H1 (cell line): ENCODE measurements at regions not wholly inside any gene's neighbourhood (a gene's known extent, or its start where the extent isn't known, plus 50 kb on each side); places are given as distances from the start of the nearest gene placed in this dataset.

ENCODE experiments used
- CTCF ChIA-PET: fragments of 300-600 bp; sonication (Branson Sonifier 250); formaldehyde crosslinking; loops from one replicate; lab custom pipeline; 2021; ENCODE audit not compliant: partially characterized antibody; lab: Charles Lee
- POLR2A ChIA-PET: fragments of 300-600 bp; sonication (Branson Sonifier 250); formaldehyde crosslinking; loops from one replicate; lab custom pipeline; 2021; ENCODE audit warnings: inconsistent platforms; ENCODE audit not compliant: partially characterized antibody; lab: Charles Lee
- DNase-seq, 2 experiments: peaks; one replicate each; pipeline versions ENCODE4 v3.0.0 to v3.0.0-alpha.2; 2010 to 2022; ENCODE audit warnings: low spot score in 2 of 2, low read depth in 1 of 2, mixed read lengths in 1 of 2
- FAIRE-seq: peaks from 2 replicates; lab custom pipeline; 2011; peaks lifted over from hg19 to GRCh38; lab: Jason Lieb, UNC
- H2AFZ ChIP-seq: 2 replicates; pipeline ENCODE4 v1.8.1; 2012; ENCODE audit warnings: low read length, inconsistent platforms
- H2AK5ac ChIP-seq: 2 replicates; pipeline ENCODE4 v1.6.1; 2013; ENCODE audit warnings: low read depth, low read length
- H2BK120ac ChIP-seq: replicated peaks from 2 replicates; pipeline ENCODE3; 2013; ENCODE audit warnings: low read depth, low read length, inconsistent platforms
- H2BK12ac ChIP-seq: 2 replicates; pipeline ENCODE4 v1.6.1; 2013; ENCODE audit warnings: low read depth, low read length
- H2BK15ac ChIP-seq: 2 replicates; pipeline ENCODE4 v1.6.1; 2013; ENCODE audit warnings: low read length
- H2BK20ac ChIP-seq: 2 replicates; pipeline ENCODE4 v1.6.1; 2013; ENCODE audit warnings: low read length
- H2BK5ac ChIP-seq: 2 replicates; pipeline ENCODE4 v1.6.1; 2013; ENCODE audit warnings: low read depth, low read length
- H3K14ac ChIP-seq: 2 replicates; pipeline ENCODE4 v1.6.1; 2013; ENCODE audit warnings: inconsistent platforms; ENCODE audit not compliant: insufficient read length
- H3K18ac ChIP-seq: 2 replicates; pipeline ENCODE4 v1.6.1; 2013; ENCODE audit warnings: low read length; ENCODE audit errors: extremely low read depth
- H3K23ac ChIP-seq: 2 replicates; pipeline ENCODE4 v1.6.1; 2013; ENCODE audit warnings: inconsistent platforms; ENCODE audit not compliant: insufficient read length
- H3K23me2 ChIP-seq: 2 replicates; pipeline ENCODE4 v1.6.1; 2013; ENCODE audit warnings: low read depth, low read length
- H3K27ac ChIP-seq: 2 replicates; pipeline ENCODE4 v1.6.1; 2011; ENCODE audit warnings: low read depth, low read length, inconsistent platforms
- H3K27me3 ChIP-seq, 4 experiments: replicated peaks in 1 of 4; 1 replicate in 1 of 4; 2 replicates in 3 of 4; pipeline versions ENCODE4 v1.6.1 to v1.8.1; 2011 to 2013; ENCODE audit warnings: low read length in 3 of 4, mild to moderate bottlenecking in 3 of 4, inconsistent platforms in 2 of 4, mixed read lengths in 2 of 4, moderate library complexity in 1 of 4; ENCODE audit not compliant: control insufficient read depth in 3 of 4, insufficient read depth in 3 of 4; ENCODE audit errors: extremely low read depth in 1 of 4
- H3K36me3 ChIP-seq, 4 experiments: 2 replicates each; pipeline versions ENCODE4 v1.6.1 to v1.8.1; 2011 to 2013; ENCODE audit warnings: mild to moderate bottlenecking in 4 of 4, low read length in 3 of 4, moderate library complexity in 2 of 4, control low read depth in 1 of 4, inconsistent platforms in 1 of 4; ENCODE audit not compliant: insufficient read depth in 4 of 4, control insufficient read depth in 2 of 4
- H3K4ac ChIP-seq: replicated peaks from 2 replicates; pipeline ENCODE3; 2013; ENCODE audit warnings: low read length, low read depth, mixed read lengths, inconsistent platforms; ENCODE audit not compliant: insufficient read length
- H3K4me1 ChIP-seq, 4 experiments: replicated peaks in 1 of 4; 1 replicate in 1 of 4; 2 replicates in 3 of 4; pipeline versions ENCODE4 v1.6.1 to v1.8.1; 2011 to 2013; ENCODE audit warnings: low read length in 3 of 4, inconsistent platforms in 2 of 4, mixed read lengths in 1 of 4; ENCODE audit not compliant: insufficient read depth in 4 of 4, control insufficient read depth in 3 of 4
- H3K4me2 ChIP-seq, 2 experiments: 2 replicates each; pipeline versions ENCODE4 v1.6.1 to v1.8.1; 2011 to 2013; ENCODE audit warnings: low read depth in 2 of 2, low read length in 2 of 2, control low read depth in 1 of 2, inconsistent platforms in 1 of 2, mild to moderate bottlenecking in 1 of 2; ENCODE audit not compliant: insufficient read depth in 1 of 2
- H3K4me3 ChIP-seq, 4 experiments: fragments of 200-600, 300-600 bp in 1 of 4; sonication (generic), shearing (Covaris generic), sonication (Bioruptor Twin) in 1 of 4; 2 replicates each; pipeline versions ENCODE4 v1.5.1 to v1.8.1; 2011 to 2016; ENCODE audit warnings: low read length in 4 of 4, low read depth in 3 of 4, control low read depth in 2 of 4, inconsistent platforms in 2 of 4, mild to moderate bottlenecking in 2 of 4, mixed read lengths in 1 of 4, moderate library complexity in 1 of 4; ENCODE audit not compliant: insufficient read depth in 2 of 4; ENCODE audit errors: extremely low read depth in 1 of 4
- H3K56ac ChIP-seq: replicated peaks from 2 replicates; pipeline ENCODE3; 2013; ENCODE audit warnings: low read depth, mild to moderate bottlenecking, mixed read lengths, low read length, inconsistent platforms; ENCODE audit not compliant: insufficient read length
- H3K79me1 ChIP-seq: 2 replicates; pipeline ENCODE4 v1.6.1; 2013; ENCODE audit warnings: low read depth, low read length, control low read depth
- H3K79me2 ChIP-seq, 2 experiments: 2 replicates each; pipeline versions ENCODE4 v1.6.1 to v1.8.1; 2012 to 2013; ENCODE audit warnings: low read length in 2 of 2, mild to moderate bottlenecking in 2 of 2, inconsistent platforms in 1 of 2; ENCODE audit not compliant: insufficient read depth in 2 of 2, control insufficient read depth in 1 of 2
- H3K9ac ChIP-seq, 4 experiments: replicated peaks in 1 of 4; 1 replicate in 1 of 4; 2 replicates in 3 of 4; pipeline versions ENCODE4 v1.6.1 to v1.8.1; 2011 to 2013; ENCODE audit warnings: low read depth in 3 of 4, low read length in 3 of 4, control low read depth in 2 of 4, mild to moderate bottlenecking in 2 of 4, moderate library complexity in 2 of 4, inconsistent platforms in 1 of 4; ENCODE audit errors: extremely low read depth in 1 of 4
- H3K9me3 ChIP-seq, 2 experiments: 2 replicates each; pipeline versions ENCODE4 v1.6.1 to v1.8.1; 2012 to 2013; ENCODE audit warnings: mild to moderate bottlenecking in 2 of 2, moderate library complexity in 2 of 2, control low read depth in 1 of 2, inconsistent platforms in 1 of 2, low read depth in 1 of 2, low read length in 1 of 2, mixed read lengths in 1 of 2; ENCODE audit not compliant: insufficient read depth in 2 of 2
- H4K20me1 ChIP-seq, 2 experiments: replicated peaks in 1 of 2; 2 replicates each; pipeline versions ENCODE3 to v1.8.1; 2011 to 2013; ENCODE audit warnings: inconsistent platforms in 2 of 2, low read length in 2 of 2, mild to moderate bottlenecking in 1 of 2; ENCODE audit not compliant: insufficient read depth in 2 of 2, control insufficient read depth in 1 of 2
- H4K5ac ChIP-seq: 2 replicates; pipeline ENCODE4 v1.6.1; 2013; ENCODE audit warnings: low read length, low read depth, mixed read lengths, inconsistent platforms; ENCODE audit not compliant: insufficient read length
- H4K8ac ChIP-seq: 2 replicates; pipeline ENCODE4 v1.8.0; 2013; ENCODE audit warnings: mild to moderate bottlenecking, moderate library complexity, low read length, inconsistent platforms; ENCODE audit not compliant: insufficient read depth; ENCODE audit errors: extremely low read depth
- H4K91ac ChIP-seq: replicated peaks from 2 replicates; pipeline ENCODE3; 2013; ENCODE audit warnings: low read length, mixed read lengths, inconsistent platforms; ENCODE audit not compliant: insufficient read length
- BCL11A ChIP-seq, 2 experiments: IDR thresholded peaks; one replicate each; pipeline ENCODE4 v1.6.1; 2011; ENCODE audit warnings: low read depth in 2 of 2, low read length in 2 of 2, mild to moderate bottlenecking in 2 of 2
- CHD2 ChIP-seq: IDR thresholded peaks from 2 replicates; pipeline ENCODE4 v1.6.1; 2012; ENCODE audit warnings: low read length, improper control_type of control experiment
- EP300 ChIP-seq, 2 experiments: IDR thresholded peaks; 1 replicate in 1 of 2; 2 replicates in 1 of 2; pipeline ENCODE4 v1.6.1; 2011 to 2012; ENCODE audit warnings: low read depth in 2 of 2, low read length in 2 of 2, mild to moderate bottlenecking in 2 of 2, borderline replicate concordance in 1 of 2, inconsistent platforms in 1 of 2, moderate library complexity in 1 of 2
- GABPA ChIP-seq: IDR thresholded peaks from 2 replicates; pipeline ENCODE4 v1.6.1; 2011; ENCODE audit warnings: mild to moderate bottlenecking, low read length, moderate library complexity, borderline replicate concordance; ENCODE audit not compliant: insufficient read depth
- PHF8 ChIP-seq: fragments of 200-600 bp; sonication (generic); conservative IDR thresholded peaks from 2 replicates; pipeline ENCODE4 v1.7.1; 2012; ENCODE audit warnings: low read depth, mild to moderate bottlenecking, inconsistent platforms, low read length, moderate library complexity
- RXRA ChIP-seq: IDR thresholded peaks from 2 replicates; pipeline ENCODE4 v1.6.1; 2011; ENCODE audit warnings: low read depth, mild to moderate bottlenecking, low read length, moderate library complexity; ENCODE audit not compliant: insufficient read depth
- USF2 ChIP-seq: IDR thresholded peaks from 2 replicates; pipeline ENCODE4 v1.6.1; 2011; ENCODE audit warnings: low read length, improper control_type of control experiment
- WGBS, 2 experiments: shearing (Covaris generic) in 1 of 2; methylation state at CpG; one replicate each; pipeline versions ENCODE4 v1.1.6 to v1.1.7; 2013 to 2015; ENCODE audit warnings: low lambda C conversion rate in 2 of 2, mixed read lengths in 2 of 2, inconsistent platforms in 1 of 2, low coverage in 1 of 2, missing lambda C conversion rate in 1 of 2; ENCODE audit not compliant: insufficient replicate concordance in 2 of 2, insufficient coverage in 1 of 2, insufficient read length in 1 of 2; ENCODE audit errors: extremely low coverage in 1 of 2, missing lambda C conversion rate in 1 of 2; 5-methylcytosine and 5-hydroxymethylcytosine counted together
- TF ChIP-seq, protein P1 (sequence below), 3 experiments: IDR thresholded peaks; 1 replicate in 2 of 3; 2 replicates in 1 of 3; pipeline versions ENCODE4 v1.5.1 to v1.6.1; 2011; ENCODE audit warnings: low read length in 3 of 3, mild to moderate bottlenecking in 3 of 3, inconsistent platforms in 2 of 3, low read depth in 1 of 3, moderate library complexity in 1 of 3; ENCODE audit not compliant: insufficient read depth in 1 of 3; ENCODE audit errors: control extremely low read depth in 1 of 3

DNA sequence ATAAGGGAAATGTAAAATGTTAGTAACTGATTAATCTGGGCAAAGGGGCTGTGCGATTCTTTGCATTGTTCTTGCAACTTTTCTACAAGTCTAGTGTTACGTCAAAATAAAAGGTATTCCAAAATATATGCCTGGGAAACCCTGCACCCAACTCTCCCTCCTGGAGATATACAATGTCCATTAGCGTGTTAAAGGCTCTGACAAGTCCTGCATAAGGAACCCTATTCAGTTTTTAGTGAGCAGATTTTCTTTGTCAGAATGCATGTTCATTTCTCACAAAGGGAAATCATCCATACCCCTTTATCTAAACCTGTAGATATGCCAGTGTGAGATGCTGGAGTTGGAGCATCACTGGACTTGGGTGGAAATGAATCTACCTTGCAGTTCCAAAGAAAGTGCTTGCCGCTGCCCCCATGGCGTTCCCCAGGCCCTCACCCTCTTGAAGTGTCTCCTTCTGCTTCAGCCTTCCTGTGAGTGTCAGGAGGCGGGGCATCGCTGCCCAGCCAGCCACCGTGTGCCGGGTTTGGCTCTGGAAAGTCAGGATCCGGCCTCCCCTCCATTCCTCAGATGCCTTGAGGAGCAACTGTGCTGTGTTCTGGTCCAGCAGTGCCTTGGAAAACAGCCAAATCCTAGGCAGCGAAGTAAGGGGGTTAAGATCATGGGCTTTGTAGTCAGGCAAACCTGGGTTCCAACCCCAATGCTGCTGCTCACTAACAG lies 85.5 kb downstream of the RMI2 start:
- POLR2A ChIA-PET: interaction anchor here (0.7 kb wide), 1 partner anchor 23 kb away, joined by 3 read pairs; no protein-coding TSS in a partner anchor
- Histone ChIP-seq H3K9me3 (no peaks in the 10 kb centered on the region), H3K27ac (no peak overlapping the region), H2AK5ac (no peak overlapping the region), H3K4me2 (no peak overlapping the region), H4K5ac (no peak overlapping the region), H2BK5ac (no peak overlapping the region), H3K4ac (no peak overlapping the region), H3K9ac (no peak overlapping the region), H2BK20ac (no peak overlapping the region), H3K4me1 (no peaks in the 10 kb centered on the region; a peak in 1 of 7 replicates), H2BK12ac (no peak overlapping the region), H3K4me3 (no peak overlapping the region), H3K18ac (no peak overlapping the region), H4K91ac (no peak overlapping the region), H3K27me3 (no peaks in the 10 kb centered on the region), H2AFZ (no peak overlapping the region), H4K20me1 (no peaks in the 10 kb centered on the region), H3K23ac (no peak overlapping the region), H3K36me3 (no peaks in the 10 kb centered on the region), H3K56ac (no peak overlapping the region), H3K79me2 (no peaks in the 10 kb centered on the region), H3K14ac (no peak overlapping the region), H2BK15ac (no peak overlapping the region), H2BK120ac (no peak overlapping the region), H4K8ac (no peak overlapping the region), H3K23me2 (no peaks in the 10 kb centered on the region), H3K79me1 (no peaks in the 10 kb centered on the region)
- no peak for FAIRE-seq
- TF ChIP-seq CHD2 (no peak), EP300 (IDR thresholded peaks at IDR 0.05; ENCODE audit: borderline replicate concordance in 1 of 2, low read depth in 2 of 2, low read length in 2 of 2) (no peak), RXRA (no peak), BCL11A (IDR thresholded peaks at IDR 0.05; ENCODE audit: low read depth in 2 of 2, low read length in 2 of 2) (no peak), PHF8 (no peak), USF2 (no peak), GABPA (no peak)
- TF ChIP-seq, protein P1, sequence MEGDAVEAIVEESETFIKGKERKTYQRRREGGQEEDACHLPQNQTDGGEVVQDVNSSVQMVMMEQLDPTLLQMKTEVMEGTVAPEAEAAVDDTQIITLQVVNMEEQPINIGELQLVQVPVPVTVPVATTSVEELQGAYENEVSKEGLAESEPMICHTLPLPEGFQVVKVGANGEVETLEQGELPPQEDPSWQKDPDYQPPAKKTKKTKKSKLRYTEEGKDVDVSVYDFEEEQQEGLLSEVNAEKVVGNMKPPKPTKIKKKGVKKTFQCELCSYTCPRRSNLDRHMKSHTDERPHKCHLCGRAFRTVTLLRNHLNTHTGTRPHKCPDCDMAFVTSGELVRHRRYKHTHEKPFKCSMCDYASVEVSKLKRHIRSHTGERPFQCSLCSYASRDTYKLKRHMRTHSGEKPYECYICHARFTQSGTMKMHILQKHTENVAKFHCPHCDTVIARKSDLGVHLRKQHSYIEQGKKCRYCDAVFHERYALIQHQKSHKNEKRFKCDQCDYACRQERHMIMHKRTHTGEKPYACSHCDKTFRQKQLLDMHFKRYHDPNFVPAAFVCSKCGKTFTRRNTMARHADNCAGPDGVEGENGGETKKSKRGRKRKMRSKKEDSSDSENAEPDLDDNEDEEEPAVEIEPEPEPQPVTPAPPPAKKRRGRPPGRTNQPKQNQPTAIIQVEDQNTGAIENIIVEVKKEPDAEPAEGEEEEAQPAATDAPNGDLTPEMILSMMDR (IDR thresholded peaks at IDR 0.05; ENCODE audit: control extremely low read depth in 1 of 3, insufficient read depth in 1 of 3, low read depth in 1 of 3, low read length in 3 of 3): no peak
- CTCF ChIA-PET: interaction anchor here (1.5 kb wide), 1 partner anchor 285 kb away, joined by 4 read pairs; no protein-coding TSS in a partner anchor
- no peak for DNase-seq
- WGBS, 2 experiments: 89% methylated on average over 11 of the region's 11 CpGs; no CpG with 5 or more reads in 1 of the 2 experiments
